ENCODE measurements at regions not wholly inside any gene's neighbourhood (a gene's known extent, or its start where the extent isn't known, plus 50 kb on each side); places are given as distances from the start of the nearest gene placed in this dataset.

DNA sequence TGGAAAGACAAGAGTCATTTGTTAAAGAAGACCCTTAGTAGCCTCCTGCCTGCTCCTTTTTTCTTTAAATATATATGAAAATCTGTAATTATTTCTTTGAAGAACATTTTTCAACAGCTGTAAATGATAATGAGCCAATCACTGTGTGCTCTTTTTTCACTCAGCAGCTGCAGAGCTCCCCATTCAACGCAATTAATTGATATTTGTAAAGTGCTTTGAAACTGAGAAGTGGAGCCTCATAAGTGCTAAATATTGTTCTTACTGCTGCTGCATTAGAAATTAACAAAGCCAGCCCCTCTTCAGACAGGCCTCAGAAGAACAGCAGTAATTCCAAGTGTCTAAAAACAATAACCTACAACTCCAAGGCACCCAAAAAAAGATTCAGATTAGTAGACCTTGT lies 224.3 kb downstream of the GXYLT1 start:
- DNase-seq (ENCODE audit: insufficient read length, low spot score) = no peak

DNA sequence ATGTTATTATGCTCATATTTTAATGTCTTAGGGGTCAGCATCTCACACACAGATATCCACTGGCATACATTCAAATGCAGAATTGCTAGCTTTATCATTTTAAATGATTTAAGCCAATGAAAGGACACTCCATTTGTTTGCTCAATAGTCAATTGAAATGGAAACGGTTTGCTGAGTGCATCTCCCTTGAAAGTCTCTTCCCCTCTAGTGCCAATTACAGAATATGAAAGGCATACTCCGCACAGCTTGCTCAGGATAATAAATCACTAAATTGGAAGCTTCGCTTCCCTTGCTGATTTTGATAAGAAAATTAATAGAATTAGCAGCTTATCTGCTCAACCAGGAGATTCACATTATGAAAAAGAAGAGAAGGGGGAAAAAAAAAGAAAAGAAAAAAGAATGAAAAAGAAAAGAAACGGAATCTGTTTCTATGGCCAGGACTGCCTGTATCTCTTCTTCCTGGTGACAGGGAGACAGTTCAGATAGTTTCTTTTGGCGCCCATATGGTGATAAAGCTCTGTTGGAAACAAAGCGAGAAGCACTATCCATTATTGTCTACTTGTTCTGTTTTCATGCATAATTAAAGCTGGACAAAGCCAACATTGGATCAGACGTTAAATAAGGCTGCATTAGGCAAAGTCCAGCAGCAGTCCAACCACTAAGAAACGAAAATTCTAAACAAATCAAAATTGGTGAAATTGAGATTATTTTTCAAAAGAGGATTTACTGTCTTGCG lies 225.0 kb downstream of the GXYLT1 start:
- FAIRE-seq (no peak), DNase-seq (ENCODE audit: insufficient read length, low spot score) (no peak)
- TF ChIP-seq PAX5 (IDR thresholded peaks at IDR 0.05; ENCODE audit: insufficient read depth, low read length, severe bottlenecking) (no peak), TAF1 (IDR thresholded peaks at IDR 0.05; ENCODE audit: low read depth, low read length) (no peak), POU2F2 (IDR thresholded peaks at IDR 0.05; ENCODE audit: low read depth, low read length) (no peak), SPI1 (IDR thresholded peaks at IDR 0.05; ENCODE audit: low read depth, low read length) (no peak), POLR2A (IDR thresholded peaks at IDR 0.05; ENCODE audit: low read depth, low read length) (no peak), POLR2AphosphoS5 (IDR thresholded peaks at IDR 0.05; ENCODE audit: low read depth, low read length) (no peak)

More for the DNA sequence above, 224.3 kb downstream of the GXYLT1 start:
- no peak for FAIRE-seq
- TF ChIP-seq TAF1 (IDR thresholded peaks at IDR 0.05; ENCODE audit: low read depth, low read length) (no peak), PAX5 (IDR thresholded peaks at IDR 0.05; ENCODE audit: insufficient read depth, low read length, severe bottlenecking) (no peak), POLR2AphosphoS5 (IDR thresholded peaks at IDR 0.05; ENCODE audit: low read depth, low read length) (no peak), SPI1 (IDR thresholded peaks at IDR 0.05; ENCODE audit: low read depth, low read length) (no peak), POU2F2 (IDR thresholded peaks at IDR 0.05; ENCODE audit: low read depth, low read length) (no peak), POLR2A (IDR thresholded peaks at IDR 0.05; ENCODE audit: low read depth, low read length) (no peak)

DNA sequence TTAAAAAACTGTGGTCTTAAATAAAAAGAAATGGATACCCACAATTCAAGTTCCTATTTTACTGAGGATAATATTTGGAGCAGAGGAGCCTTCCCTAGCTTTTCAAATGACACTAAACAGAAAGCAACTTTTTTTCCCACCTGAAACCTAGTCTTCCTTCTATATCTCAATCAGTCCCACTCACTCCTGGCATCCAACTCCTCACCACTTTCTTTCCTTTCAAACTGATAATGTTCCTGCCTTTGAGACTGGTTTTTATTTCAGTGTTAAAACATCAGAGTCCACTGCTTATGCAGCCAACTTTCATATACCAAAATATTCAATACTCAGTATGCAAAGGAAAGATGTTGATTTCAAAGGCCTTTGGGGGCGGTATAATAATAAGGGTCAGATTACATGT lies 225.6 kb downstream of the GXYLT1 start:
- TF ChIP-seq TAF1 (IDR thresholded peaks at IDR 0.05; ENCODE audit: low read depth, low read length) = no peak
- TF ChIP-seq PAX5 (IDR thresholded peaks at IDR 0.05; ENCODE audit: insufficient read depth, low read length, severe bottlenecking) = no peak
- TF ChIP-seq POU2F2 (IDR thresholded peaks at IDR 0.05; ENCODE audit: low read depth, low read length) = no peak
- no peak for TF ChIP-seq POLR2A (IDR thresholded peaks at IDR 0.05; ENCODE audit: low read depth, low read length)
- TF ChIP-seq SPI1 (IDR thresholded peaks at IDR 0.05; ENCODE audit: low read depth, low read length) = no peak
- no peak for TF ChIP-seq POLR2AphosphoS5 (IDR thresholded peaks at IDR 0.05; ENCODE audit: low read depth, low read length)
- FAIRE-seq (no peak), DNase-seq (ENCODE audit: insufficient read length, low spot score) (no peak)

DNA sequence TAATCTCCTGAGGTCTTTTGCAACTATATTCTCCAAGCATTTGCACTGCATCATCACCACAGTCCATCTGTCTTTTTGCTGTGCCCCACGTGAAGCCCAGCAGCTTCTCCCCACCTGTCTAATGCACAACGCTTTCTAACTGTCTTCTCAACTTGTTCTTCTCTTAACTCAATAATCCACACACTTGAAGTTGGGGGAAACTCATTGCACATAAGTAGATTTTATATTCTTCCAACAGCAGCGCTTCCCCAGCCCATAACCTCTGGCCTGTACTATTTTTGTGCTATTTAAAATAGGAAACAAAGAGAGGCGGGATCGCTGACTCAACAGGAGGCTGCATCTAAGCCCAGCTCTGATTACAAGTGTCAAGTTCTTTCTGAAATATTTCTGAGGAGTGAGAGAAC lies 226.7 kb downstream of the GXYLT1 start:
- no peak for TF ChIP-seq POLR2AphosphoS5 (IDR thresholded peaks at IDR 0.05; ENCODE audit: low read depth, low read length)
- no peak for TF ChIP-seq POLR2A (IDR thresholded peaks at IDR 0.05; ENCODE audit: low read depth, low read length)
- TF ChIP-seq POU2F2 (IDR thresholded peaks at IDR 0.05; ENCODE audit: low read depth, low read length) = no peak
- no peak for TF ChIP-seq TAF1 (IDR thresholded peaks at IDR 0.05; ENCODE audit: low read depth, low read length)
- TF ChIP-seq SPI1 (IDR thresholded peaks at IDR 0.05; ENCODE audit: low read depth, low read length) = no peak
- no peak for TF ChIP-seq PAX5 (IDR thresholded peaks at IDR 0.05; ENCODE audit: insufficient read depth, low read length, severe bottlenecking)
- no peak for DNase-seq (ENCODE audit: insufficient read length, low spot score)
- FAIRE-seq = no peak

DNA sequence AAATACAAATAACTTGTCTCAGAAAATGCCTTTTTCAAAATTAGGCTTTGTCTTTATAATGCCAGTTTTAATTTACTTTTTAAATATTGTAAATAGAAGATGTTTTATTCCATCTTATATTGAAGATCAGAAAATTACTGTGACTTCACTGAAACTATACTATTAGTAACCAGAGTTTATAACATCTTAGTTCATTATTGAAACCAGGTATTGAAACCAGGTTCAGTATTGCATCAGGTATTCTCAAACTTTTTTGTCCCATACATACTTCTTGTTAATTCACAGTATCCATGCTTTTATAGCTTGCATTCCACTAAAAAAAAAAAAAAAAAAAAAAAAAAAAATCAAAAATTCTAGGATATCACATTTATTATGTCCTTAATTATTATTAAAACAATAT lies 227.5 kb downstream of the GXYLT1 start:
- FAIRE-seq (no peak), DNase-seq (ENCODE audit: insufficient read length, low spot score) (no peak)
- TF ChIP-seq POLR2AphosphoS5 (IDR thresholded peaks at IDR 0.05; ENCODE audit: low read depth, low read length) = no peak
- no peak for TF ChIP-seq POLR2A (IDR thresholded peaks at IDR 0.05; ENCODE audit: low read depth, low read length)
- no peak for TF ChIP-seq POU2F2 (IDR thresholded peaks at IDR 0.05; ENCODE audit: low read depth, low read length)
- TF ChIP-seq TAF1 (IDR thresholded peaks at IDR 0.05; ENCODE audit: low read depth, low read length) = no peak
- TF ChIP-seq SPI1 (IDR thresholded peaks at IDR 0.05; ENCODE audit: low read depth, low read length) = no peak
- TF ChIP-seq PAX5 (IDR thresholded peaks at IDR 0.05; ENCODE audit: insufficient read depth, low read length, severe bottlenecking) = no peak

DNA sequence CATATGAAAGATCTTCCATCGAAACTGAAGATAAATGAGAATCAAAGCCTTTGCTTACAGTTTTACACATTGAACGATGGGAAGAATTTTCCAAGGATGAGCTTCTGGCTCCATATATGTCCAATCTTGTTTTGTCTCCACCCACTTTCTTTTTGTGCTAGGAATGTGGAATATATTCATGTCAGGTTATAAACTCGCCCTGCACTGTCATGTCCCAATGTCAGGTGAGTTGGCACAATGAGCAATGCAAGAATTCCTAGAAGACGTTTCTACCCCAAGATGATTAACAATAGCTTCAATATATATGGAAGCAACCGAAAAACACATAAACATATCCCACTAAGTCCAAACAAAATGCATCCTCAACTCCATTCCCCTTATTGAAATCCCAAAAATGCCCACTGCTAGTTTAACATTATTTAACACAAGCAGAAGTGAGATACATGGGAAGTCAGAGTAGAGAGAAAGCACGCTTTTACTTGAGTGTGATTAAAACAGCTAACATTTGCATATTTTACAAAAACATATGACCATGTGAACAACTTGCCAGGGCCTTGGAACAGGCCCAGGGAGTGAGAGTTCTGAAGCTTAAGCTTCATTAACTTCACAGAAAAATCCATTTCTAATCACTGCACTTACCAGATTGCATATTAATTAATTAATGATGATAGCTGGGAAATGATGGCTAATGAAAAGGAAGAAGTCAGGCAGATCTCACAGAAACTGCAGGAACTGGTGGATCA lies 233.9 kb downstream of the GXYLT1 start:
- no peak for TF ChIP-seq POLR2AphosphoS5 (IDR thresholded peaks at IDR 0.05; ENCODE audit: low read depth, low read length)
- TF ChIP-seq TAF1 (IDR thresholded peaks at IDR 0.05; ENCODE audit: low read depth, low read length) = no peak
- TF ChIP-seq POLR2A (IDR thresholded peaks at IDR 0.05; ENCODE audit: low read depth, low read length) = no peak
- TF ChIP-seq SPI1 (IDR thresholded peaks at IDR 0.05; ENCODE audit: low read depth, low read length) = no peak
- no peak for TF ChIP-seq POU2F2 (IDR thresholded peaks at IDR 0.05; ENCODE audit: low read depth, low read length)
- no peak for TF ChIP-seq PAX5 (IDR thresholded peaks at IDR 0.05; ENCODE audit: insufficient read depth, low read length, severe bottlenecking)
- no peak for FAIRE-seq
- DNase-seq (ENCODE audit: insufficient read length, low spot score) = no peak

DNA sequence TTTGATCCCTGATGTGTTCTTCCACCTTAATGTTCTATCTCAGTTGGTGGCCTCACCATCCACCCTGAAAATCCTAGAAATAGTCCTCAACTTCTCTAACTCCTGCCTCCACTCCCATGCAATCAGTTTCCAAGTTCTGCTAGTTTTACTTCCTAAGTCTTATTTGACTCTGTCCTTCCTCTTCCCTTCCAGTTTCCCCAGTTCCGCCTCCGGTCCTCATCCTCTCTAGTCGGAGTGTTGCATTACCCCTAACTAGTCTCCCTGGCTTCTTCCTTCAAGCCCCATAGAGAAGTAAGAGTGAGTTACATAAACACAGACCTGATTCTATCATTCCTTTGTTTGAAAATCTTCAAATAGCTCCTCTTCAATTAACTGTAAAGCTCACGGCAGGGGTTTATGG lies 236.5 kb downstream of the GXYLT1 start:
- TF ChIP-seq SPI1 (IDR thresholded peaks at IDR 0.05; ENCODE audit: low read depth, low read length) (no peak), TAF1 (IDR thresholded peaks at IDR 0.05; ENCODE audit: low read depth, low read length) (no peak), POLR2A (IDR thresholded peaks at IDR 0.05; ENCODE audit: low read depth, low read length) (no peak), POU2F2 (IDR thresholded peaks at IDR 0.05; ENCODE audit: low read depth, low read length) (no peak), POLR2AphosphoS5 (IDR thresholded peaks at IDR 0.05; ENCODE audit: low read depth, low read length) (no peak), PAX5 (IDR thresholded peaks at IDR 0.05; ENCODE audit: insufficient read depth, low read length, severe bottlenecking) (no peak)
- FAIRE-seq = no peak

DNA sequence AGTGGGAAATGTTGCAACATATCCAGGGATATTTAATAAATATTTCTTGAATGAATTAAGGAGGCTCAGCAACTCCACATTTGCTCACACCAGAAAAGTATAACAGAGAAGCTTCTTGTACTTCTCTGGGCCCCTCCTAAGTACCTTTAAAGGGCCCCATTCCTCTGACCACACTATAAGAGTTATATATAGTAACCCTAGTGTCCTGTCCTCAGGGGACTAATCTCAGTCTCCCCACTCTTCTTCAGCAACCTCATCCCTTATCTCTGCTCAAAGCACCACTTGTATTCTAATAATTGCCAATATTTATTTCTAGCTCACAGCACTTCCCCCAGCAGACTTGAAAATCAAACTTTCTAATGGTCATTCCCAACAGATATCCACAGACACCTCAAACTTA lies 237.1 kb downstream of the GXYLT1 start:
- TF ChIP-seq PAX5 (IDR thresholded peaks at IDR 0.05; ENCODE audit: insufficient read depth, low read length, severe bottlenecking) (no peak), POU2F2 (IDR thresholded peaks at IDR 0.05; ENCODE audit: low read depth, low read length) (no peak), SPI1 (IDR thresholded peaks at IDR 0.05; ENCODE audit: low read depth, low read length) (no peak), TAF1 (IDR thresholded peaks at IDR 0.05; ENCODE audit: low read depth, low read length) (no peak), POLR2A (IDR thresholded peaks at IDR 0.05; ENCODE audit: low read depth, low read length) (no peak), POLR2AphosphoS5 (IDR thresholded peaks at IDR 0.05; ENCODE audit: low read depth, low read length) (no peak)
- DNase-seq (ENCODE audit: insufficient read length, low spot score) = no peak
- no peak for FAIRE-seq

More for the DNA sequence above, 236.5 kb downstream of the GXYLT1 start:
- no peak for DNase-seq (ENCODE audit: insufficient read length, low spot score)

DNA sequence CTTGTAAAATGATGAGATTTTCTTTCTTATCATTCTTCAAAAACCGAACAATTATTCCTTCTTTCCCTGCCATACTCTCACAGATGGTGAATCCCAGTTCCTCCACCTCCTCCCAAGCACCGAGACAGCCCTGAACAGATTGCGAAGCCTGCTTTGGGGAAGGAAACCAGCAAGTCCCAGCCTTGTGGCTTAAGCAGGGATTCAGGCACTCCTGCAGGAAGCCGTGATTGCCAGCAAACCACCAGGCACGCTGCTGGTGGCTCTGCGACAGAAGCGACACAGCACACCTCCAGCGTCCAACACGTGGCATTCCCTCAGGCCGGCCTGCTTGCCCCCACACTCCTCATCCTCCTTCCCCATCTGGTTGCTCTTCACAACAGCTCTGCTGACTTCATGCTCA lies 237.7 kb downstream of the GXYLT1 start:
- DNase-seq (ENCODE audit: insufficient read length, low spot score) = no peak
- FAIRE-seq = no peak
- no peak for TF ChIP-seq POU2F2 (IDR thresholded peaks at IDR 0.05; ENCODE audit: low read depth, low read length)
- no peak for TF ChIP-seq POLR2A (IDR thresholded peaks at IDR 0.05; ENCODE audit: low read depth, low read length)
- TF ChIP-seq PAX5 (IDR thresholded peaks at IDR 0.05; ENCODE audit: insufficient read depth, low read length, severe bottlenecking) = no peak
- TF ChIP-seq POLR2AphosphoS5 (IDR thresholded peaks at IDR 0.05; ENCODE audit: low read depth, low read length) = no peak
- no peak for TF ChIP-seq TAF1 (IDR thresholded peaks at IDR 0.05; ENCODE audit: low read depth, low read length)
- no peak for TF ChIP-seq SPI1 (IDR thresholded peaks at IDR 0.05; ENCODE audit: low read depth, low read length)
